Heart left ventricle (tissue), 16 donors: ENCODE measurements at regions not wholly inside any gene's neighbourhood (a gene's known extent, or its start where the extent isn't known, plus 50 kb on each side); places are given as distances from the start of the nearest gene placed in this dataset.
A peak's percentile ranks its signal among the peaks of the same experiment; 100 is the strongest.

Experiments
- ATAC-seq, 4 donors: fragments of 200-7000 bp; cut with Tn5 transposase; one replicate each; pipeline ENCODE4 v1.9.1; 2020 to 2022; ENCODE audit warnings: moderate library complexity in 4 of 4, mild to moderate bottlenecking in 3 of 4, moderate number of reproducible peaks in 1 of 4
- DNase-seq, 5 donors: peaks; one replicate each; pipeline ENCODE4 v3.0.0-alpha.2; 2020
- H3K27ac ChIP-seq, 12 donors: fragments of 200-600 bp; sonication (generic) in 4 of 12; one replicate each; pipeline versions ENCODE4 v1.5.0 to v1.8.0; 2016 to 2022; ENCODE audit warnings: mild to moderate bottlenecking in 2 of 12
- H3K27me3 ChIP-seq, 9 donors: fragments of 200-600 bp; sonication (generic) in 2 of 9; one replicate each; pipeline versions ENCODE4 v1.5.1 to v1.8.0; 2016 to 2022; ENCODE audit warnings: mild to moderate bottlenecking in 3 of 9
- H3K36me3 ChIP-seq, 9 donors: fragments of 200-600 bp; sonication (generic) in 2 of 9; one replicate each; pipeline versions ENCODE4 v1.5.0 to v1.8.0; 2018 to 2022; ENCODE audit warnings: mild to moderate bottlenecking in 2 of 9
- H3K4me1 ChIP-seq, 12 donors: fragments of 200-600 bp; sonication (generic) in 4 of 12; one replicate each; pipeline versions ENCODE4 v1.5.0 to v1.8.0; 2016 to 2022; ENCODE audit warnings: mild to moderate bottlenecking in 3 of 12
- H3K4me3 ChIP-seq, 12 donors: fragments of 200-600 bp; sonication (generic) in 4 of 12; one replicate each; pipeline versions ENCODE4 v1.5.0 to v1.8.0; 2017 to 2022; ENCODE audit warnings: mild to moderate bottlenecking in 9 of 12, moderate library complexity in 4 of 12
- H3K9me3 ChIP-seq, 12 donors: fragments of 200-600 bp; sonication (generic) in 4 of 12; one replicate each; pipeline versions ENCODE4 v1.5.0 to v1.8.0; 2016 to 2022; ENCODE audit warnings: mild to moderate bottlenecking in 1 of 12
- POLR2A ChIP-seq, 2 donors: fragments of 450-650 bp; IDR thresholded peaks; one replicate each; pipeline ENCODE4 v1.6.1; 2017; ENCODE audit warnings: antibody characterized with exemption in 2 of 2, mild to moderate bottlenecking in 2 of 2, moderate library complexity in 2 of 2
- WGBS, 4 donors: extraction: QIAGEN DNeasy Blood & Tissue Kit in 2 of 4; methylation state at CpG; one replicate each; pipeline versions ENCODE4 v1.1.5 to v1.1.7; 2013 to 2018; 5-methylcytosine and 5-hydroxymethylcytosine counted together
- intact Hi-C, 10 donors: fragments of 100-400 bp; cut with DNase I; formaldehyde crosslinking; loops; one replicate each; pipeline versions ENCODE4 v1.11.1 to v1.14.2; 2022
- TF ChIP-seq, protein P1 (sequence below), 12 donors: fragments of 200-600 bp; sonication (generic) in 4 of 12; IDR thresholded peaks; one replicate each; pipeline versions ENCODE4 v1.5.0 to v1.8.0; 2018 to 2022; ENCODE audit warnings: antibody characterized with exemption in 12 of 12, mild to moderate bottlenecking in 5 of 12
- donor health status: ischemic (EF 13 %, LVEDD 7.1; RV severe dilation, severe dysfunction).
- donor health status: healthy with polysubstance abuse.
- donor health status: DM: no; HTN: yes; CAD: no.
- donor health status: DM: no; HTN: no; CAD: no.
- donor health status: ischemic (EF 25% LVEDD 6.9; RV normal size, moderate dysfunction).
- donor health status: ischemic (EF 25% LVEDD 5.7; RV mildly dilated, moderate dysfunction).
- donor health status: healthy.
- donor health status: DM: yes; HTN: yes; CAD: no.
- donor health status: ischemic (EF 35%, LVEDD 5.7; RV mildly dilated, moderate dysfunction).
- donor health status: nonischemic (EF 11% LVEDD 7.7; RV severe dilation, severe dysfunction).
- donor health status: DM: yes; HTN: yes; CAD: no.
- donor health status: PGD.
- donor health status: ischemic (EF 29% LVEDD 5.4; RV normal size, mild dysfunction).
- donor health status: nonischemic (EF 23%, LVEDD 6.1; RV moderate dilation, normal function).

DNA sequence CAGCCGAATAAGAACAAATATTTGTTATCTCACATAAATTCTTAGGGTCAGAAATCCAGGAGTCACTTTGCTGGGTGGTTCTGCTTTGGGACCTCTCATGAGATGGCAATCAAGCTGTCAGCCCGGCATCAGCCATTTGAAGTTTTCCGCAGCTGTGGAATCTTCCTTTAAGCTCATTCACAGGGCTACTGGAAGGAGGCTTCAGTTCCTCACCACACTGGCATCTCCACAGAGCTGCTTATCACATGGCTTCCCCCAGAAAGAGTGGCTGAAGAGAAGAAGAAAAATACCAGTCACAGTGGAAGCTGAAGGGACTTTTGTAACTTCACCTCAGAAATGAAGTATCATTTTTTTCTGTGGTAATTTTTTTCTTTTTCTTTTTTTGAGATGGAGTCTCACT lies 267.7 kb downstream of the CHL1 start:
- intact Hi-C loops: no loop called here
- no peaks in the 10 kb centered on the region for H3K27me3 ChIP-seq
- ATAC-seq (no peak), DNase-seq (no peak)
- WGBS, 4 donors: 29 to 42% (median 35%) methylated on average over 3 of the region's 3 CpGs
- no peak overlapping the region for H3K27ac ChIP-seq
- H3K9me3 ChIP-seq: no peaks in the 10 kb centered on the region
- H3K4me3 ChIP-seq: no peak overlapping the region
- TF ChIP-seq, protein P1, sequence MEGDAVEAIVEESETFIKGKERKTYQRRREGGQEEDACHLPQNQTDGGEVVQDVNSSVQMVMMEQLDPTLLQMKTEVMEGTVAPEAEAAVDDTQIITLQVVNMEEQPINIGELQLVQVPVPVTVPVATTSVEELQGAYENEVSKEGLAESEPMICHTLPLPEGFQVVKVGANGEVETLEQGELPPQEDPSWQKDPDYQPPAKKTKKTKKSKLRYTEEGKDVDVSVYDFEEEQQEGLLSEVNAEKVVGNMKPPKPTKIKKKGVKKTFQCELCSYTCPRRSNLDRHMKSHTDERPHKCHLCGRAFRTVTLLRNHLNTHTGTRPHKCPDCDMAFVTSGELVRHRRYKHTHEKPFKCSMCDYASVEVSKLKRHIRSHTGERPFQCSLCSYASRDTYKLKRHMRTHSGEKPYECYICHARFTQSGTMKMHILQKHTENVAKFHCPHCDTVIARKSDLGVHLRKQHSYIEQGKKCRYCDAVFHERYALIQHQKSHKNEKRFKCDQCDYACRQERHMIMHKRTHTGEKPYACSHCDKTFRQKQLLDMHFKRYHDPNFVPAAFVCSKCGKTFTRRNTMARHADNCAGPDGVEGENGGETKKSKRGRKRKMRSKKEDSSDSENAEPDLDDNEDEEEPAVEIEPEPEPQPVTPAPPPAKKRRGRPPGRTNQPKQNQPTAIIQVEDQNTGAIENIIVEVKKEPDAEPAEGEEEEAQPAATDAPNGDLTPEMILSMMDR (IDR thresholded peaks at IDR 0.05): no peak
- H3K36me3 ChIP-seq: no peaks in the 10 kb centered on the region
- H3K4me1 ChIP-seq: no peaks in the 10 kb centered on the region

DNA sequence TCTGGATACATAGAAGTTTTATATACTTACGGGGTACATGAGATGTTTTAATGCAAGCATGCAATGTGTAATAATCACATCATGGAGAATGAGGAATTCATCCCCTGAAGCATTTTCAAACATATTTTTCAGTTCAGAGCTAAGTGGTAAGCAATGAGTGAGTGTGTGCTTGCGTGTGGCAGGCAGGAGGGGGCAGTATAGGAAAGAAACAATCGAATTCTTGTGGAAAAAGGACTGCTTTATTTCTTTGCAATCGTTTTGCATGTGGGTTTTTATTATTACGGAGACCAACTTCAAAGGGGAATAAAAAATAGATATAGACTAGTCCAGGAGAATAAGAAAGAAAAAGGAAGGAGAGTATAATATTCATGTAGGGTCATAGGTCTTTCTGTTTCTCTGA lies 271.6 kb downstream of the CHL1 start:
- H3K27ac ChIP-seq: no peak overlapping the region
- WGBS, 4 donors: 28 to 31% (median 29%) methylated on average over 5 of the region's 5 CpGs
- DNase-seq (no peak), ATAC-seq (no peak)
- H3K4me1 ChIP-seq: no peaks in the 10 kb centered on the region
- peaks cover 0 to 7% (median 0%) of the 10 kb centered on the region in 12 donors for H3K9me3 ChIP-seq
- H3K27me3 ChIP-seq: no peaks in the 10 kb centered on the region
- TF ChIP-seq POLR2A (IDR thresholded peaks at IDR 0.05): no peak
- TF ChIP-seq, protein P1 (IDR thresholded peaks at IDR 0.05): peak in 7 of 12 donors; percentile 9 to 40 (median 28)
- intact Hi-C loops: no loop called here
- H3K4me3 ChIP-seq: no peak overlapping the region
- H3K36me3 ChIP-seq: no peaks in the 10 kb centered on the region

DNA sequence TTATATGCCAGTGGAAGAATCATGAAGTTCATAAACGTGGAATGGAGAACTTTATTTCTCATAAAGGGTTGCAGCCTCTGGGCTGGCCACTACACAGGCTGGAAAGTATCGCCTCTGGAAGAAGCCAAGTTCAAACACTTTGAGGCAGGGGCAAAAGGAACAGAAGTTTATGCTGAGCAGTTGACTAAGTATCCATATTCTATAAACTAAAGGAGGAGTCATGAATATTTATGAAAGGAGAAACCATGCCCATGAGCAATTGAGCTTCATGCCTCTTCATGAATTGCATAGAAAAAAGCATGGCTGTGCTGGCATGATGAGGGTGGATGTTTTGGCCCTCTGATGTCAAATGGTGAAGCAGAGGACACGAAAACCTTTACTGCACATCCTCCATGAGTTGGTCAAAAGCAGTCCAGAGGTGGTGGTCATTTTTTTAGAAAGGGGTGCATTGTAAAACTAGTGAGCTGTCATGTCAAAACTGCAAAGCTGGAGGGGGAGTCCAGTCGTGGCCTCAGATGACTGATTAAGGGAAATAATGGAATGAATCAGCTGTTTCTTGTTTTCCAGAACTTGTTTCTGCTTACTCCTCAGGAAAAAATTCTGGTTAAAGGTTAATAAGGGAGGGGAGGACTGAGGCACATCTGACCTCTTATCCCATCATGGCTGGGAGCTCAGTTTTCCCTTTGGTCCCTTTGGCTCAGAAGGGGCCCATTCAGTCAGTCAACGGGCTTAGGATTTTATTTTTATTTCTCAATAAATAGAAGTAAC lies 276.7 kb downstream of the CHL1 start:
- Histone ChIP-seq H3K9me3 (peaks cover 0 to 12% (median under 1%) of the 10 kb centered on the region in 12 donors), H3K27me3 (no peaks in the 10 kb centered on the region), H3K27ac (no peak overlapping the region), H3K36me3 (no peaks in the 10 kb centered on the region), H3K4me1 (no peaks in the 10 kb centered on the region), H3K4me3 (no peak overlapping the region)
- intact Hi-C loops: no loop called here
- TF ChIP-seq, protein P1 (IDR thresholded peaks at IDR 0.05): no peak
- WGBS, 4 donors: 53 to 60% (median 54%) methylated on average over 5 of the region's 5 CpGs
- no peak for DNase-seq
- no peak for ATAC-seq

DNA sequence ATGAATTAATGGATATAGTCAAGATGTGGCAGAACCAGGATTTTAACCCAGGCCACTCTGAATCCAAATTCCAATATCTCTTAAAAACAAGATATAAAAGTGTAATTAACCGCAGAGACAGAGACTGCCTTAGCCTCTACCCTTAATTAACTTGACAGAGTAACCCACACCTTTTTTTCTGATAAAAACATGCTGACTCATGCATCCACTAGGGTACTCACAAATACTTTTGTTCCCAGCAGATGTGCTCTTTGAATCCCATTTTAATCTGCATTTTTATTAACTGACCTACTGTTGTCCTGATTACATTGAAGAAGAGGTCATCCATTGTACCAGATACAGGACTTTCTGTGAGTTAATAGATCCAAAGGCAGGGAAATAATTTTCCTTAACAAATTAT lies 278.3 kb downstream of the CHL1 start:
- no peaks in the 10 kb centered on the region for H3K4me1 ChIP-seq
- no peak overlapping the region for H3K27ac ChIP-seq
- DNase-seq (no peak), ATAC-seq (no peak)
- peaks cover 0 to 25% (median 7%) of the 10 kb centered on the region in 12 donors for H3K9me3 ChIP-seq
- 73 to 89% (median 82%) methylated on average over 1 of the region's 1 CpG for WGBS, 4 donors
- no peak for TF ChIP-seq POLR2A (IDR thresholded peaks at IDR 0.05)
- TF ChIP-seq, protein P1 (IDR thresholded peaks at IDR 0.05): no peak
- H3K27me3 ChIP-seq: no peaks in the 10 kb centered on the region
- no peaks in the 10 kb centered on the region for H3K36me3 ChIP-seq
- H3K4me3 ChIP-seq: no peak overlapping the region
- intact Hi-C loops: no loop called here
